Neural cell (in vitro differentiated cells): ENCODE measurements at regions not wholly inside any gene's neighbourhood (a gene's known extent, or its start where the extent isn't known, plus 50 kb on each side); places are given as distances from the start of the nearest gene placed in this dataset.

Experiments used
- H2AFZ ChIP-seq: fragments of 200-600, 300-800 bp; sonication (generic), shearing (Covaris generic); 2 replicates; pipeline ENCODE4 v1.6.0; 2014; ENCODE audit warnings: low read depth, mild to moderate bottlenecking, antibody characterized with exemption, low read length, moderate library complexity
- H3F3A ChIP-seq: fragments of 200-600 bp; shearing (Covaris generic); 2 replicates; pipeline ENCODE4 v1.6.1; 2016; ENCODE audit warnings: mild to moderate bottlenecking, moderate library complexity, mixed read lengths, antibody characterized with exemption, low read length; ENCODE audit not compliant: insufficient read depth, poor library complexity, severe bottlenecking
- H3K27ac ChIP-seq: fragments of 200-600, 300-800 bp; sonication (generic), shearing (Covaris generic); 2 replicates; pipeline ENCODE4 v1.5.1; 2014; ENCODE audit warnings: mild to moderate bottlenecking, low read length, moderate library complexity
- H3K27me3 ChIP-seq: fragments of 300-800, 200-600 bp; sonication (generic), shearing (Covaris generic); 2 replicates; pipeline ENCODE4 v1.6.0; 2014; ENCODE audit warnings: mild to moderate bottlenecking, low read depth, low read length, moderate library complexity; ENCODE audit not compliant: insufficient read depth
- H3K36me3 ChIP-seq: fragments of 300-800, 200-600 bp; sonication (generic), shearing (Covaris generic); 2 replicates; pipeline ENCODE4 v1.5.1; 2014; ENCODE audit warnings: mild to moderate bottlenecking, antibody characterized with exemption, low read length, moderate library complexity; ENCODE audit not compliant: insufficient read depth
- H3K4me2 ChIP-seq: fragments of 300-800, 200-600 bp; sonication (generic), shearing (Covaris generic); 2 replicates; pipeline ENCODE4 v1.6.0; 2014; ENCODE audit warnings: mild to moderate bottlenecking, low read length
- H3K4me3 ChIP-seq: fragments of 300-800, 200-600 bp; sonication (generic), shearing (Covaris generic); 2 replicates; pipeline ENCODE4 v1.5.1; 2014; ENCODE audit warnings: mild to moderate bottlenecking, low read length, moderate library complexity
- H3K79me2 ChIP-seq: fragments of 200-600 bp; shearing (Covaris generic); replicated peaks from 2 replicates; pipeline ENCODE4 v1.6.0; 2014; ENCODE audit warnings: mild to moderate bottlenecking, low read length, moderate library complexity; ENCODE audit not compliant: insufficient read depth
- H3K9ac ChIP-seq: fragments of 300-800, 200-600 bp; sonication (generic), shearing (Covaris generic); 2 replicates; pipeline ENCODE4 v1.6.1; 2016; ENCODE audit warnings: mild to moderate bottlenecking, low read length, mixed read lengths
- H3K9me2 ChIP-seq: fragments of 200-600 bp; shearing (Covaris generic); 2 replicates; pipeline ENCODE4 v1.6.1; 2016; ENCODE audit warnings: mild to moderate bottlenecking, low read length, mixed read lengths; ENCODE audit not compliant: insufficient read depth
- H3K9me3 ChIP-seq: fragments of 200-600, 300-800 bp; sonication (generic), shearing (Covaris generic); 2 replicates; pipeline ENCODE4 v1.6.1; 2016; ENCODE audit warnings: mild to moderate bottlenecking, mixed run types, low read length, moderate library complexity, mixed read lengths
- H4K20me1 ChIP-seq: fragments of 200-600 bp; shearing (Covaris generic); 2 replicates; pipeline ENCODE4 v1.6.1; 2016; ENCODE audit warnings: mild to moderate bottlenecking, mixed run types; ENCODE audit not compliant: insufficient read depth
- EP300 ChIP-seq: fragments of 450-650 bp; conservative IDR thresholded peaks from 2 replicates; pipeline ENCODE4 v1.6.1; 2014; ENCODE audit warnings: antibody characterized with exemption, mild to moderate bottlenecking, moderate library complexity; ENCODE audit not compliant: poor library complexity, severe bottlenecking
- EZH2 ChIP-seq: fragments of 200-600, 300-800 bp; shearing (Covaris generic), sonication (generic); IDR thresholded peaks from 2 replicates; pipeline ENCODE4 v1.6.1; 2014; ENCODE audit warnings: antibody characterized with exemption, low read length, borderline replicate concordance, mild to moderate bottlenecking; ENCODE audit not compliant: insufficient read depth, poor library complexity, severe bottlenecking
- MXI1 ChIP-seq: fragments of 450-650 bp; conservative IDR thresholded peaks from 2 replicates; pipeline ENCODE4 v1.6.1; 2014; ENCODE audit warnings: antibody characterized with exemption, mild to moderate bottlenecking; ENCODE audit not compliant: poor library complexity, severe bottlenecking
- POLR2AphosphoS5 ChIP-seq: IDR thresholded peaks from 2 replicates; pipeline ENCODE4 v1.6.1; 2012
- RAD21 ChIP-seq: fragments of 450-650 bp; conservative IDR thresholded peaks from 2 replicates; pipeline ENCODE4 v1.6.1; 2014; ENCODE audit warnings: antibody characterized with exemption, mild to moderate bottlenecking, moderate library complexity
- SMC3 ChIP-seq: fragments of 450-650 bp; conservative IDR thresholded peaks from 2 replicates; pipeline ENCODE4 v1.6.1; 2014; ENCODE audit warnings: antibody characterized with exemption, mild to moderate bottlenecking, moderate library complexity; ENCODE audit not compliant: poor library complexity
- TAF1 ChIP-seq: IDR thresholded peaks from 2 replicates; pipeline ENCODE4 v1.6.1; 2012; ENCODE audit warnings: low read depth
- TF ChIP-seq, protein P1 (sequence below): IDR thresholded peaks from 2 replicates; pipeline ENCODE4 v1.6.1; 2012; ENCODE audit warnings: borderline replicate concordance
- TF ChIP-seq, protein P2 (sequence below): fragments of 450-650 bp; IDR thresholded peaks from 2 replicates; pipeline ENCODE4 v1.5.1; 2014; ENCODE audit warnings: antibody characterized with exemption, mild to moderate bottlenecking, moderate library complexity; ENCODE audit not compliant: poor library complexity, severe bottlenecking

DNA sequence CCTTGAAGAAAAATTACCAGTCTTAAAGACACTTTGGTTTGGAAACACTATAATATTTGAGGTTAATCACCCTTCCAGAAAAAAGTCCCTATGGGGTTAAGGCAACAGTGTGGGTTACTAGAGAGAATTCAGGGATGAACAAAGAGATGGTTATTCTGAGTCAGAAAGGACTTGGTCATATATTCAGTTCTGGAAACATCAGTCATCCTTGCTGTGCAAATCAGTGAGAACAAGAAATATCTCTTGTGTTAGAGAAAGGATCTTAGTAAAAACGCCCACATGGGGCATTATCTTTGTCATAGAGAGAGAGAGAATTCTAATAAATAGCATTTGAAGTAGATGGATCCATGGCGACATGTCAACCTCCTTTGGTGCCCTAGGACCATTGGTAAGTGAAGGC is 59.4 kb upstream of the E2F7 start:
- Histone ChIP-seq H3K9ac (no peak overlapping the region), H3K4me2 (no peak overlapping the region), H3K9me2 (no peaks in the 10 kb centered on the region), H3K79me2 (no peaks in the 10 kb centered on the region), H3K36me3 (no peaks in the 10 kb centered on the region), H3K4me3 (no peak overlapping the region), H2AFZ (no peak overlapping the region), H3K9me3 (no peaks in the 10 kb centered on the region), H3K27me3 (no peaks in the 10 kb centered on the region), H3K27ac (no peak overlapping the region), H3F3A (no peaks in the 10 kb centered on the region), H4K20me1 (no peaks in the 10 kb centered on the region)
- TF ChIP-seq TAF1 (no peak), MXI1 (no peak), EP300 (no peak), SMC3 (no peak), POLR2AphosphoS5 (no peak), RAD21 (no peak), EZH2 (no peak)
- TF ChIP-seq, protein P1, sequence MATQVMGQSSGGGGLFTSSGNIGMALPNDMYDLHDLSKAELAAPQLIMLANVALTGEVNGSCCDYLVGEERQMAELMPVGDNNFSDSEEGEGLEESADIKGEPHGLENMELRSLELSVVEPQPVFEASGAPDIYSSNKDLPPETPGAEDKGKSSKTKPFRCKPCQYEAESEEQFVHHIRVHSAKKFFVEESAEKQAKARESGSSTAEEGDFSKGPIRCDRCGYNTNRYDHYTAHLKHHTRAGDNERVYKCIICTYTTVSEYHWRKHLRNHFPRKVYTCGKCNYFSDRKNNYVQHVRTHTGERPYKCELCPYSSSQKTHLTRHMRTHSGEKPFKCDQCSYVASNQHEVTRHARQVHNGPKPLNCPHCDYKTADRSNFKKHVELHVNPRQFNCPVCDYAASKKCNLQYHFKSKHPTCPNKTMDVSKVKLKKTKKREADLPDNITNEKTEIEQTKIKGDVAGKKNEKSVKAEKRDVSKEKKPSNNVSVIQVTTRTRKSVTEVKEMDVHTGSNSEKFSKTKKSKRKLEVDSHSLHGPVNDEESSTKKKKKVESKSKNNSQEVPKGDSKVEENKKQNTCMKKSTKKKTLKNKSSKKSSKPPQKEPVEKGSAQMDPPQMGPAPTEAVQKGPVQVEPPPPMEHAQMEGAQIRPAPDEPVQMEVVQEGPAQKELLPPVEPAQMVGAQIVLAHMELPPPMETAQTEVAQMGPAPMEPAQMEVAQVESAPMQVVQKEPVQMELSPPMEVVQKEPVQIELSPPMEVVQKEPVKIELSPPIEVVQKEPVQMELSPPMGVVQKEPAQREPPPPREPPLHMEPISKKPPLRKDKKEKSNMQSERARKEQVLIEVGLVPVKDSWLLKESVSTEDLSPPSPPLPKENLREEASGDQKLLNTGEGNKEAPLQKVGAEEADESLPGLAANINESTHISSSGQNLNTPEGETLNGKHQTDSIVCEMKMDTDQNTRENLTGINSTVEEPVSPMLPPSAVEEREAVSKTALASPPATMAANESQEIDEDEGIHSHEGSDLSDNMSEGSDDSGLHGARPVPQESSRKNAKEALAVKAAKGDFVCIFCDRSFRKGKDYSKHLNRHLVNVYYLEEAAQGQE: no peak
- TF ChIP-seq, protein P2, sequence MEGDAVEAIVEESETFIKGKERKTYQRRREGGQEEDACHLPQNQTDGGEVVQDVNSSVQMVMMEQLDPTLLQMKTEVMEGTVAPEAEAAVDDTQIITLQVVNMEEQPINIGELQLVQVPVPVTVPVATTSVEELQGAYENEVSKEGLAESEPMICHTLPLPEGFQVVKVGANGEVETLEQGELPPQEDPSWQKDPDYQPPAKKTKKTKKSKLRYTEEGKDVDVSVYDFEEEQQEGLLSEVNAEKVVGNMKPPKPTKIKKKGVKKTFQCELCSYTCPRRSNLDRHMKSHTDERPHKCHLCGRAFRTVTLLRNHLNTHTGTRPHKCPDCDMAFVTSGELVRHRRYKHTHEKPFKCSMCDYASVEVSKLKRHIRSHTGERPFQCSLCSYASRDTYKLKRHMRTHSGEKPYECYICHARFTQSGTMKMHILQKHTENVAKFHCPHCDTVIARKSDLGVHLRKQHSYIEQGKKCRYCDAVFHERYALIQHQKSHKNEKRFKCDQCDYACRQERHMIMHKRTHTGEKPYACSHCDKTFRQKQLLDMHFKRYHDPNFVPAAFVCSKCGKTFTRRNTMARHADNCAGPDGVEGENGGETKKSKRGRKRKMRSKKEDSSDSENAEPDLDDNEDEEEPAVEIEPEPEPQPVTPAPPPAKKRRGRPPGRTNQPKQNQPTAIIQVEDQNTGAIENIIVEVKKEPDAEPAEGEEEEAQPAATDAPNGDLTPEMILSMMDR: no peak

DNA sequence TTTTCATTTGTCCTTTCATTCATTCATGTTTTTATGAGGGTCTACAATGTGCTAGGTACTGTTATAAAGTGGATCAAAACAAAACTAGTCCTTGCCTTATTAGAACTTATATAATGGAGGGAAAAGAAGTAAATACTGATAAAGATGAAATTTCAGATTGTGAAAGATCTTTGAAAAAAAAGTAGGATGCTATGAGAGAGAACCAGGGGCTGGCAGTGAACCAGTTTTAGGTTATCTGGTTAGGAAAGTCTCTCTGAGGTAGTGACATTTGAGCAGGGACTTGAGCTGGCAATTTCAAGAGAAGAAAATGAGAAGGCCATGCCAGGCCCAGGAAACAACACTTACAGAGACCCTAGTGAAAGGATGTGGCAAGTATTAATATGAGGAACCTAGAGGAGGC is 57.3 kb upstream of the E2F7 start:
- H3K27ac ChIP-seq: no peak overlapping the region
- no peaks in the 10 kb centered on the region for H3K9me2 ChIP-seq
- H3K9me3 ChIP-seq: no peaks in the 10 kb centered on the region
- no peaks in the 10 kb centered on the region for H4K20me1 ChIP-seq
- no peak for TF ChIP-seq RAD21
- no peak overlapping the region for H3K4me2 ChIP-seq
- H3K79me2 ChIP-seq: no peaks in the 10 kb centered on the region
- H3K36me3 ChIP-seq: no peaks in the 10 kb centered on the region
- no peaks in the 10 kb centered on the region for H3K27me3 ChIP-seq
- no peaks in the 10 kb centered on the region for H3F3A ChIP-seq
- H3K9ac ChIP-seq: no peak overlapping the region
- H2AFZ ChIP-seq: no peak overlapping the region
- H3K4me3 ChIP-seq: no peak overlapping the region

DNA sequence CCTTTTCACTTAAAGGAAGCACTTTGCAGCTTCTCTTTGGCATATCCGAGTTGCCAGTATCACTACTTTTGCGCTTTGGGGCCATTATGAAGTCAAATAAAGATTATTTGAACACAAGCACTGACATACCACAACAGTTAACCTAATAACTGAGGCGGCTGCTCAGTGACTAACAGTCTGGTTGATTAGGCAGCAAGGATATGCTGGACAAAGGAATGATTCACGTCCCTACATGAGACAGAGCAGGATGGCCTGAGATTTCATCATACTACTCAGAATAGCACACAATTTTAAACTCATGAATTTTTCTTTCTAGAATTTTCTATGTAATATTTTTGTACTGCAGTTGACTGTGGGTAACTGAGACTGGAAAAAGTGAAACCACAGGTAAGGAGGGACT is 56.9 kb upstream of the E2F7 start:
- no peaks in the 10 kb centered on the region for H3K9me2 ChIP-seq
- H3K9ac ChIP-seq: no peak overlapping the region
- no peaks in the 10 kb centered on the region for H3F3A ChIP-seq
- H2AFZ ChIP-seq: no peak overlapping the region
- H3K9me3 ChIP-seq: no peaks in the 10 kb centered on the region
- H3K79me2 ChIP-seq: no peaks in the 10 kb centered on the region
- no peaks in the 10 kb centered on the region for H3K27me3 ChIP-seq
- H3K4me3 ChIP-seq: no peak overlapping the region
- H3K36me3 ChIP-seq: no peaks in the 10 kb centered on the region
- no peak for TF ChIP-seq POLR2AphosphoS5
- TF ChIP-seq, protein P1: no peak
- no peak for TF ChIP-seq EZH2
- TF ChIP-seq MXI1: no peak
- TF ChIP-seq TAF1: no peak
- TF ChIP-seq EP300: no peak
- no peak for TF ChIP-seq RAD21
- TF ChIP-seq, protein P2: no peak
- no peak for TF ChIP-seq SMC3
- no peaks in the 10 kb centered on the region for H4K20me1 ChIP-seq
- H3K27ac ChIP-seq: no peak overlapping the region
- H3K4me2 ChIP-seq: no peak overlapping the region
